ENCODE measurements at regions not wholly inside any gene's neighbourhood (a gene's known extent, or its start where the extent isn't known, plus 50 kb on each side); places are given as distances from the start of the nearest gene placed in this dataset.

DNA sequence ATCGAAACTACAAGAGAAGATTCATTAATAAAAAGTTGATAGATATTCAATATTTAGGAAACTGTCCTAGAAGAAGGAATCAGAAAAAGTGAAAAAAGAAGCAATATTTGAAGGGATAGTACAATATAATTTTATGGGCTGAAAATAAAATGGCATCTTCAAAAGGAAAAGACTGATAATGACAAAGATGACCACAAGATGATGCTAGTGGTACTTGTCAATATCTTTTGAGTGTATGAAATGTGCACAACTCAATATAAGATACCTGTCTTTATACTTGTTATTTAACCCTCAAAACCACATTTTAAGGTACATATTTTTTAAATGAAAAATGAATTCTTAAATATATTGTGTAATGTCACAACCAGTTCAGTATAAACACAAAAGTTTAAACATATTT, 1059.6 kb upstream of the RAG2 start:
- H3K4me1 Mint-ChIP-seq (ENCODE audit: unreplicated experiment) = no peaks in the 10 kb centered on the region
- no peak for DNase-seq (ENCODE audit: low spot score)
- H3K9me3 Mint-ChIP-seq (ENCODE audit: unreplicated experiment) = no peaks in the 10 kb centered on the region
- no peak overlapping the region for H3K4me3 Mint-ChIP-seq (ENCODE audit: unreplicated experiment)
- H3K36me3 Mint-ChIP-seq (ENCODE audit: low read depth, unreplicated experiment) = no peaks in the 10 kb centered on the region
- TF ChIP-seq, protein P1, sequence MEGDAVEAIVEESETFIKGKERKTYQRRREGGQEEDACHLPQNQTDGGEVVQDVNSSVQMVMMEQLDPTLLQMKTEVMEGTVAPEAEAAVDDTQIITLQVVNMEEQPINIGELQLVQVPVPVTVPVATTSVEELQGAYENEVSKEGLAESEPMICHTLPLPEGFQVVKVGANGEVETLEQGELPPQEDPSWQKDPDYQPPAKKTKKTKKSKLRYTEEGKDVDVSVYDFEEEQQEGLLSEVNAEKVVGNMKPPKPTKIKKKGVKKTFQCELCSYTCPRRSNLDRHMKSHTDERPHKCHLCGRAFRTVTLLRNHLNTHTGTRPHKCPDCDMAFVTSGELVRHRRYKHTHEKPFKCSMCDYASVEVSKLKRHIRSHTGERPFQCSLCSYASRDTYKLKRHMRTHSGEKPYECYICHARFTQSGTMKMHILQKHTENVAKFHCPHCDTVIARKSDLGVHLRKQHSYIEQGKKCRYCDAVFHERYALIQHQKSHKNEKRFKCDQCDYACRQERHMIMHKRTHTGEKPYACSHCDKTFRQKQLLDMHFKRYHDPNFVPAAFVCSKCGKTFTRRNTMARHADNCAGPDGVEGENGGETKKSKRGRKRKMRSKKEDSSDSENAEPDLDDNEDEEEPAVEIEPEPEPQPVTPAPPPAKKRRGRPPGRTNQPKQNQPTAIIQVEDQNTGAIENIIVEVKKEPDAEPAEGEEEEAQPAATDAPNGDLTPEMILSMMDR (IDR thresholded peaks at IDR 0.05; ENCODE audit: unreplicated experiment) = peak; percentile 14
- H3K27ac Mint-ChIP-seq (ENCODE audit: unreplicated experiment) = no peak overlapping the region
- no peaks in the 10 kb centered on the region for H3K27me3 Mint-ChIP-seq (ENCODE audit: unreplicated experiment)

DNA sequence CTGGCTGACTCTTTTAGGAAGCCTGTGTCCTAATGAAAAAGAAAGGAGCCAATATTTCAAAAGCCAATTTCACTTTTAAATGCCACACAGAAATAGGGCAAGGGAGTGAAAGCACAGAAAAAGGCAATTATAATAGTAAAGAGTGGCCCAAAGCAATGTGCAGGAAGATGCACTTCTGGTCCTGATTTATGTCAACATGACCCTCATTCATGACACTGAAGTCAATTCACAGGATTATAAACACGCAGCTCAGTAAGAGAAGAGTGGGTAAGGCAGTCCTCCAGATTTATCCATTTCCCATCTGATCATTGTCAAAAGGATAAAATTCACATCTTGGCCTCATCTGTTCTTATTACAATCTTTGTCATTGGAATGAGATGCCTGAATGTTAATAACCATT, 1049.7 kb upstream of the RAG2 start:
- peaks cover 5% of the 10 kb centered on the region for H3K9me3 Mint-ChIP-seq (ENCODE audit: unreplicated experiment)
- H3K27me3 Mint-ChIP-seq (ENCODE audit: unreplicated experiment) = no peaks in the 10 kb centered on the region
- TF ChIP-seq, protein P1 (IDR thresholded peaks at IDR 0.05; ENCODE audit: unreplicated experiment) = no peak
- no peaks in the 10 kb centered on the region for H3K36me3 Mint-ChIP-seq (ENCODE audit: low read depth, unreplicated experiment)
- no peak overlapping the region for H3K27ac Mint-ChIP-seq (ENCODE audit: unreplicated experiment)
- DNase-seq (ENCODE audit: low spot score) = no peak
- H3K4me1 Mint-ChIP-seq (ENCODE audit: unreplicated experiment) = no peaks in the 10 kb centered on the region
- no peak overlapping the region for H3K4me3 Mint-ChIP-seq (ENCODE audit: unreplicated experiment)

DNA sequence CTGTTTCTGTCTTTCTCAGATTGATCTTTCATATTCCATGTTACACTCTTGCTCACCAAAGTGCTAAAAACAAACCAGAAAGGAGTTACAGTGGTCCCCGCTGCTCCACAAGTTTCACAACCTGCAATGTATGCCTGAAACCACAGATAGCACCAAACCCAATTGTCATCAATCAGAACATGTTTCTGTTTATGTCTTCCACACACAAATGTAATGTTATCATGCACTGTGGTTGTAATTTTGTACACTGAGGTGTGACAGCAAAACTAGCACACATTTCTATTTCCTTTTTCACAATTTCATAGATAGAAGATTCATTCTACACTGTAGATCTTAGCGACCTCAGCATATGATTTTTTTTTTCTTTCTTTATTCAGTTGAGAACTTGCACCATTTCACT, 1045.9 kb upstream of the RAG2 start:
- TF ChIP-seq, protein P1 (IDR thresholded peaks at IDR 0.05; ENCODE audit: unreplicated experiment) = no peak
- no peaks in the 10 kb centered on the region for H3K4me1 Mint-ChIP-seq (ENCODE audit: unreplicated experiment)
- H3K27ac Mint-ChIP-seq (ENCODE audit: unreplicated experiment) = no peak overlapping the region
- no peaks in the 10 kb centered on the region for H3K27me3 Mint-ChIP-seq (ENCODE audit: unreplicated experiment)
- no peak for DNase-seq (ENCODE audit: low spot score)
- no peaks in the 10 kb centered on the region for H3K36me3 Mint-ChIP-seq (ENCODE audit: low read depth, unreplicated experiment)
- no peak overlapping the region for H3K4me3 Mint-ChIP-seq (ENCODE audit: unreplicated experiment)
- H3K9me3 Mint-ChIP-seq (ENCODE audit: unreplicated experiment) = peaks cover 5% of the 10 kb centered on the region

DNA sequence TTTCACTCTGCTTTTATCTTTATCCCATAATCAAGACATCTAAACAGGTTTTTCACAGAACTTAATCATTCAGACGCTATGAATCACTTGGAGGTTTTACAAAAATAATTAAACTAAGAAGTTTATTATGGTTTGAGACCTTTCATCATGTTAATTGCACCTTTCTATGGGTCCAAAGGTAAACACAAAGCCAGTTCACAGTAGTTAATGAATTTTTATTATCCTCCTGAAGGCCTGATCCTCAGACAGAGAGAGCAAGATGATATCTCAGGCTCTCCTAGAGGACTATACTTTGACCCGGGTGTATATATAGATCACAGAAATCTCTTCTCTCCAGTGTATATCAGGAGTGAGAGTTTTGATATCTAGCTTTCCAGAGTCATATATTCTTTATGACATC, 1044.3 kb upstream of the RAG2 start:
- no peak overlapping the region for H3K4me3 Mint-ChIP-seq (ENCODE audit: unreplicated experiment)
- DNase-seq (ENCODE audit: low spot score) = no peak
- H3K9me3 Mint-ChIP-seq (ENCODE audit: unreplicated experiment) = peaks cover 5% of the 10 kb centered on the region
- TF ChIP-seq, protein P1 (IDR thresholded peaks at IDR 0.05; ENCODE audit: unreplicated experiment) = no peak
- H3K27ac Mint-ChIP-seq (ENCODE audit: unreplicated experiment) = no peak overlapping the region
- no peaks in the 10 kb centered on the region for H3K4me1 Mint-ChIP-seq (ENCODE audit: unreplicated experiment)
- no peaks in the 10 kb centered on the region for H3K27me3 Mint-ChIP-seq (ENCODE audit: unreplicated experiment)
- H3K36me3 Mint-ChIP-seq (ENCODE audit: low read depth, unreplicated experiment) = no peaks in the 10 kb centered on the region

DNA sequence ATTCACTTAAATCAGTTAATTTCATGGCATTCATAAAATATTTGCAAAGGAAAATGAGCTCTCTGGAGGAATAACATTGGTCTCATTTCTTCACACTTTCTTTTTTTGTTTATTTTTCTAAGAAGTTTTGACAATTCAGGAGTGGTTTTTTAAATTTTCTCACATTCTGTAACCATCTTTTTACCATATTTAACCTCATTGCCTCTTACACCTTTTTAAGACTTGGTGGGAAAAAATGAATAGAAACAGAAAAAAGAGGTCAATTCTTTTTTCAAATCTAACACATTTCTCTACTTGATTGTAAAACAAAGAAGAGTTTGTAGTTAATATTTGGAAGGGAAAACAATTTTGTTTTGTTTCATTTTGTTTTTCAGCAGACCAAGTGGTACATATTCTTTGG, 1034.7 kb upstream of the RAG2 start:
- TF ChIP-seq, protein P1 (IDR thresholded peaks at IDR 0.05; ENCODE audit: unreplicated experiment) = no peak
- no peaks in the 10 kb centered on the region for H3K36me3 Mint-ChIP-seq (ENCODE audit: low read depth, unreplicated experiment)
- no peak overlapping the region for H3K4me3 Mint-ChIP-seq (ENCODE audit: unreplicated experiment)
- H3K4me1 Mint-ChIP-seq (ENCODE audit: unreplicated experiment) = no peaks in the 10 kb centered on the region
- H3K27me3 Mint-ChIP-seq (ENCODE audit: unreplicated experiment) = no peaks in the 10 kb centered on the region
- no peak overlapping the region for H3K27ac Mint-ChIP-seq (ENCODE audit: unreplicated experiment)
- H3K9me3 Mint-ChIP-seq (ENCODE audit: unreplicated experiment) = no peaks in the 10 kb centered on the region
- no peak for DNase-seq (ENCODE audit: low spot score)
